ENCODE measurements at regions not wholly inside any gene's neighbourhood (a gene's known extent, or its start where the extent isn't known, plus 50 kb on each side); places are given as distances from the start of the nearest gene placed in this dataset.

DNA sequence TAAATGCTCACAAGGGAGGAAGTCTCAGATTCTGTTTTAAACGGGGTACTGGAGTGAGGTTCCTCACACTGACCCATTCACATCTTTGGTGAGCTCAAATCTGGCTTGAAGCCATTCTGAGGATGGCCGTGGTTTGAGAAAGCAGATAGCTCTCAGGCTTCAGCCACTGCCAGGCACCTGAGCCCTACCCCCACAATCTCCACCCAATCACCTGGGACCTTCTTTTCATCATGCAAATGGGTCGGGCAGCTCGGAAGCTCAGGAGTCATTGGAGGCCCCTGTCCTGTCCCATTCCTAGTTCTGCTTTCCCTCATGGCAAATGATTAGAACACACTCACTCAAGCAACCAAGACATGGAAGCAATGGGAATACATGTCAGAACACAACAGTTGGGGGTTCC, 141.4 kb upstream of the ETS2 start:
- TF ChIP-seq, protein P1, sequence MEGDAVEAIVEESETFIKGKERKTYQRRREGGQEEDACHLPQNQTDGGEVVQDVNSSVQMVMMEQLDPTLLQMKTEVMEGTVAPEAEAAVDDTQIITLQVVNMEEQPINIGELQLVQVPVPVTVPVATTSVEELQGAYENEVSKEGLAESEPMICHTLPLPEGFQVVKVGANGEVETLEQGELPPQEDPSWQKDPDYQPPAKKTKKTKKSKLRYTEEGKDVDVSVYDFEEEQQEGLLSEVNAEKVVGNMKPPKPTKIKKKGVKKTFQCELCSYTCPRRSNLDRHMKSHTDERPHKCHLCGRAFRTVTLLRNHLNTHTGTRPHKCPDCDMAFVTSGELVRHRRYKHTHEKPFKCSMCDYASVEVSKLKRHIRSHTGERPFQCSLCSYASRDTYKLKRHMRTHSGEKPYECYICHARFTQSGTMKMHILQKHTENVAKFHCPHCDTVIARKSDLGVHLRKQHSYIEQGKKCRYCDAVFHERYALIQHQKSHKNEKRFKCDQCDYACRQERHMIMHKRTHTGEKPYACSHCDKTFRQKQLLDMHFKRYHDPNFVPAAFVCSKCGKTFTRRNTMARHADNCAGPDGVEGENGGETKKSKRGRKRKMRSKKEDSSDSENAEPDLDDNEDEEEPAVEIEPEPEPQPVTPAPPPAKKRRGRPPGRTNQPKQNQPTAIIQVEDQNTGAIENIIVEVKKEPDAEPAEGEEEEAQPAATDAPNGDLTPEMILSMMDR (IDR thresholded peaks at IDR 0.05): no peak
- no peak for TF ChIP-seq ZFX (IDR thresholded peaks at IDR 0.05; ENCODE audit: borderline replicate concordance)
